PC-3 (cell line): ENCODE measurements at regions not wholly inside any gene's neighbourhood (a gene's known extent, or its start where the extent isn't known, plus 50 kb on each side); places are given as distances from the start of the nearest gene placed in this dataset.

Experiments used
- CTCF ChIP-seq: fragments of 300-600 bp; sonication (generic); conservative IDR thresholded peaks from 2 replicates; pipeline ENCODE4 v1.5.1; 2017; ENCODE audit warnings: antibody characterized with exemption, low read depth, mild to moderate bottlenecking, low read length
- EZH2 ChIP-seq: fragments of 300-600 bp; sonication (generic); IDR thresholded peaks from one replicate; pipeline ENCODE4 v1.6.1; 2017; ENCODE audit warnings: antibody characterized with exemption, mild to moderate bottlenecking, low read length; ENCODE audit not compliant: unreplicated experiment

- TF ChIP-seq CTCF (no peak), EZH2 (no peak)
Observed at GRCh38 chr10:22152403-22152802, 65.4 kb downstream of the EBLN1 start.
